ENCODE measurements at regions not wholly inside any gene's neighbourhood (a gene's known extent, or its start where the extent isn't known, plus 50 kb on each side); places are given as distances from the start of the nearest gene placed in this dataset.
"Not testable (repeated sequence)": the region's sequence is repeated elsewhere in the genome, so short reads cannot be mapped to it uniquely, and the experiment has no call there.

- not testable (repeated sequence) for TF ChIP-seq CTCF, POLR2A (IDR thresholded peaks at IDR 0.05)
These were observed 95.9 kb upstream of the ERCC6L2 start for GRCh38 chr9:95779597-95779996.
